ENCODE measurements at regions not wholly inside any gene's neighbourhood (a gene's known extent, or its start where the extent isn't known, plus 50 kb on each side); places are given as distances from the start of the nearest gene placed in this dataset.

- Mint-ChIP-seq H3K4me1 (ENCODE audit: low read depth, unreplicated experiment) (peaks cover 5% of the 10 kb centered on the region), H3K36me3 (ENCODE audit: insufficient read depth, unreplicated experiment) (no peaks in the 10 kb centered on the region), H3K4me3 (ENCODE audit: unreplicated experiment) (no peak overlapping the region), H3K9me3 (ENCODE audit: unreplicated experiment) (no peaks in the 10 kb centered on the region), H3K27ac (ENCODE audit: unreplicated experiment) (no peak overlapping the region), H3K27me3 (ENCODE audit: insufficient read depth, unreplicated experiment) (no peaks in the 10 kb centered on the region)
- Histone ChIP-seq H3K27me3 (replicated peaks; ENCODE audit: control insufficient read depth, insufficient read depth, low read length) (no peaks in the 10 kb centered on the region), H3K4me3 (ENCODE audit: low read depth, low read length) (no peak overlapping the region), H3K9me3 (no peaks in the 10 kb centered on the region), H3K4me1 (no peaks in the 10 kb centered on the region; the same call in 1 of the 2 replicates), H3K36me3 (ENCODE audit: control insufficient read depth, insufficient read depth, low read length) (no peaks in the 10 kb centered on the region)
- ChIA-PET CTCF (no interaction called here), POLR2A (no interaction called here)
- TF ChIP-seq CTCF (IDR thresholded peaks at IDR 0.05; ENCODE audit: insufficient read depth in 1 of 2, low read depth in 1 of 2, low read length in 1 of 2, severe bottlenecking in 1 of 2, unreplicated experiment in 1 of 2) = no peak
- no peak for DNase-seq
- intact Hi-C loops (cut with micrococcal nuclease; ENCODE audit: unreplicated experiment) = no loop called here
- no TSS peak for BruUV-seq (replicated peaks)
These were observed 526.1 kb upstream of the FLRT2 start for GRCh38 chr14:85003805-85004204.

DNA sequence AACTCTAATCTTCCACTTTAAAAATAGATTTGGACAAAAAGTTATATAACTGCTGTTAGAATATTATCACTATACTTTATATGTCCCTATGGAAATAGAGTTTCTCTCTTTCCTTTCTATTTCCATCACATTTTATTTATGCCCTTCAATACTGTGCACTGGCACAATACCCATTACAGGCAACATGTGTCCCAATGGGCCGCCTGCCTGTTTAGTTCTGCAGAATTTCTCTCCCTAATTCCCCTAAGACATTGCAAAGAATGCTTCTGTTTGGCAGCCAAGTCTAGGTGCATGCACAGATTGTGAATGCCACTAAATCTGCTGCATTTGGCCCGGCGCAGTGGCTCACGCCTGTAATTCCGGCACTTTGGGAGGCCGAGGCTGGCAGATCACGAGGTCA lies 520.4 kb upstream of the FLRT2 start:
- Mint-ChIP-seq H3K9me3 (ENCODE audit: unreplicated experiment) (no peaks in the 10 kb centered on the region), H3K36me3 (ENCODE audit: insufficient read depth, unreplicated experiment) (no peaks in the 10 kb centered on the region), H3K4me3 (ENCODE audit: unreplicated experiment) (no peak overlapping the region), H3K27me3 (ENCODE audit: insufficient read depth, unreplicated experiment) (no peaks in the 10 kb centered on the region), H3K27ac (ENCODE audit: unreplicated experiment) (no peak overlapping the region), H3K4me1 (ENCODE audit: low read depth, unreplicated experiment) (peaks cover 5% of the 10 kb centered on the region)
- ChIA-PET POLR2A (no interaction called here), CTCF (no interaction called here)
- intact Hi-C loops (cut with micrococcal nuclease; ENCODE audit: unreplicated experiment) = no loop called here
- DNase-seq = no peak
- Histone ChIP-seq H3K4me1 (no peaks in the 10 kb centered on the region), H3K36me3 (ENCODE audit: control insufficient read depth, insufficient read depth, low read length) (no peaks in the 10 kb centered on the region), H3K9me3 (no peaks in the 10 kb centered on the region), H3K27me3 (replicated peaks; ENCODE audit: control insufficient read depth, insufficient read depth, low read length) (no peaks in the 10 kb centered on the region), H3K4me3 (ENCODE audit: low read depth, low read length) (no peak overlapping the region)
- no TSS peak for BruUV-seq (replicated peaks)
- TF ChIP-seq CTCF (IDR thresholded peaks at IDR 0.05; ENCODE audit: insufficient read depth in 1 of 2, low read depth in 1 of 2, low read length in 1 of 2, severe bottlenecking in 1 of 2, unreplicated experiment in 1 of 2) = no peak

GRCh38 chr14:85010186-85010585 lies 519.8 kb upstream of the FLRT2 start:
- BruUV-seq (replicated peaks) = no TSS peak
- intact Hi-C loops (cut with micrococcal nuclease; ENCODE audit: unreplicated experiment) = no loop called here
- no peak overlapping the region for H3K4me3 ChIP-seq (ENCODE audit: low read depth, low read length)
- H3K36me3 ChIP-seq (ENCODE audit: control insufficient read depth, insufficient read depth, low read length) = no peaks in the 10 kb centered on the region
- CTCF ChIA-PET = no interaction called here
- no peak for DNase-seq
- H3K4me1 ChIP-seq = no peaks in the 10 kb centered on the region
- H3K27me3 ChIP-seq (replicated peaks; ENCODE audit: control insufficient read depth, insufficient read depth, low read length) = no peaks in the 10 kb centered on the region
- H3K9me3 ChIP-seq = no peaks in the 10 kb centered on the region
- Mint-ChIP-seq H3K9me3 (ENCODE audit: unreplicated experiment) (no peaks in the 10 kb centered on the region), H3K27ac (ENCODE audit: unreplicated experiment) (no peak overlapping the region), H3K4me3 (ENCODE audit: unreplicated experiment) (no peak overlapping the region), H3K4me1 (ENCODE audit: low read depth, unreplicated experiment) (peaks cover 5% of the 10 kb centered on the region), H3K36me3 (ENCODE audit: insufficient read depth, unreplicated experiment) (no peaks in the 10 kb centered on the region), H3K27me3 (ENCODE audit: insufficient read depth, unreplicated experiment) (no peaks in the 10 kb centered on the region)
- POLR2A ChIA-PET = no interaction called here
- no peak for TF ChIP-seq CTCF (IDR thresholded peaks at IDR 0.05; ENCODE audit: insufficient read depth in 1 of 2, low read depth in 1 of 2, low read length in 1 of 2, severe bottlenecking in 1 of 2, unreplicated experiment in 1 of 2)

All from Caco-2 (cell line).